ENCODE measurements at regions not wholly inside any gene's neighbourhood (a gene's known extent, or its start where the extent isn't known, plus 50 kb on each side); places are given as distances from the start of the nearest gene placed in this dataset.
"Not testable (repeated sequence)": the region's sequence is repeated elsewhere in the genome, so short reads cannot be mapped to it uniquely, and the experiment has no call there.

- no peak for DNase-seq
Measured at GRCh38 chr10:42883993-42884983, 101.7 kb downstream of the BMS1 start.

DNA sequence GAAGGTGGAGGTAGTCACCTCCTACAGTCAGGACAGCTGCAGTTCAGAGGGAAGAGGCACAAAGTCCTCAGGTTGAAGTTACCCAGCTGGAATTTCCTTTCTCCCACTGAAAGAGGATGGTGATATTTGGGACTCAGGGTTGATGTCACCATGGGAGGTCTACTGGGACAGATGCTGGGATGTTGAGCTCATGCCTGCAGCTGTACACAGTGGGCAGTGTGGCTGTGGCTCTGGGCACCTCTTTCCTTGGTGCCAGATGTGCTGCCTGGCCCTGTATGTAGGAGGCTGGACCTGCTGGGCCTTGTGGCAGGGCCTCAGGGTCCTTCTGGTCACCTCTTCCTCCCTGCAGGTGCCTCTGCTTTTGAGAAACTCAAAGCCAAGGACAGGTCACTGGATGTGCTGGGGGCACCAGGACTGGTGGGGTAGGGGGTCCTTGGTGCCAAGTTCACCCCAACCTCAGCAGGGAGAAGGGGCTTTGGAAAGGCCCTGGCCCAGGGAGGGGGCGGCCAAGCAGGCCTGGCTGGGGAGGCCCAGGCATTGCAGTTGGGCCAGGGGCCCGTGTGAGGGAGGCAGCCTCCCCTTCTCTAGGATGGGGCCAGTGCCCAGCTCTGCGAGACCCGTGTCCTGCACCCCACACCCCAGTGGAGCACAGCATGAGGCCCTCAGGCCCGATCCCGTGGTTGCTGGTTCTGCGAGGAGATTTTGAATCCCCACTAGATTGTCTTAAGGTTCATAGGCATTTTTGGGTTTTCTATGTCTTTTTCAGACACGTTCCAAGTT, 103.1 kb downstream of the BMS1 start:
- no peak for DNase-seq

- DNase-seq = no peak
Measured at GRCh38 chr10:42887734-42888503, 105.3 kb downstream of the BMS1 start.

DNA sequence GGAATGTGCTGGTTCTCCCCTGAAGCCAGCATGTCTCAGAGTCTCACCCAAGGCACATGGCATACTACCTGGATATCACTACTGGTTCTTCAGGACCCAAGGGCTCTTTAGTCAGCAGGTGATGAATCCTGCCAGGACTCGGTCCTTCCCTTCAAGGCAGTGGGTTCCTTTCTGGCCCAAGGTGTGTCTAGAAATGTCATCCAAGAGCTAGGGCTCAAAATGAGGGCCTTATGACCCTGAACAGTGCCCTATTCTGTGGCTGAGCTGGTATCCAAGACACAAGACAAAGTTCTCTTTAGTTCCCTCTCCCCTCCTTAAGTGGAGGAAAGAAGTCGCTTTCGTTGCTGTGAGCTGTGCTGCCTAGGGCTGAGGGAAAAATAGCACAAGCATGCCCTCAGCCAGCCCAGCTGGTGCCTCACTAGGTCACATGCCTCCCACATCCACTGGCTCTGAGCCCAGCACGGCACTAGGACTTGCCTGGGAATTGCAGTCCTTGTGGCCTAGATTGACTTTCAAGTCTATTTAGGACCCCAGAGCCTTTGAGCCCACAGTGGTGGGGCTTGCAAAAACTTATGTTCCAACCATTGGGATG, 106.0 kb downstream of the BMS1 start:
- DNase-seq = no peak

- DNase-seq = no peak
Measured at GRCh38 chr10:42896735-42897134, 114.1 kb downstream of the BMS1 start.

- no peak for DNase-seq
Measured at GRCh38 chr10:42898037-42898960, 115.7 kb downstream of the BMS1 start.

- DNase-seq = no peak
Measured at GRCh38 chr10:42899036-42899435, 116.4 kb downstream of the BMS1 start.

GRCh38 chr10:42900346-42900745, 117.8 kb downstream of the BMS1 start:
- not testable (repeated sequence) for DNase-seq

DNA sequence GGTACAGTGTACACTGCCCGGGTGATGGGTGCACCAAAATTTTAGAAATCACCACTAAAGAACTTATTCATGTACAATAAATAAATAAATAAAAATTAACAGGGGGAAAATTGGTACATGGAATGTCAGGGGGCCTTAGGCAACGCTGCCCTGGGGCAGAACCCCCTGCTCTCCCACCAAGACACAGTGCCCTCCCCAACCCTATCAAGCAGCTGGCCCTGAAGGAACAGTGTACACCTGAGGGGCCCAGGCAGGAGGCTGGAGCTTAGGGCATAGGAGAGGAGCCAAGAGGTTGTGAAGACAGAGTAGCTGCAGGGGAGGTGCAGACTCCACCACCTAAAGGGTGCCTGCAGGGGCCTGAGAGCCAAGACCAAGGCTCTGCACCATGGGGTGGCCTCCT, 128.8 kb downstream of the BMS1 start:
- no peak for DNase-seq

DNA sequence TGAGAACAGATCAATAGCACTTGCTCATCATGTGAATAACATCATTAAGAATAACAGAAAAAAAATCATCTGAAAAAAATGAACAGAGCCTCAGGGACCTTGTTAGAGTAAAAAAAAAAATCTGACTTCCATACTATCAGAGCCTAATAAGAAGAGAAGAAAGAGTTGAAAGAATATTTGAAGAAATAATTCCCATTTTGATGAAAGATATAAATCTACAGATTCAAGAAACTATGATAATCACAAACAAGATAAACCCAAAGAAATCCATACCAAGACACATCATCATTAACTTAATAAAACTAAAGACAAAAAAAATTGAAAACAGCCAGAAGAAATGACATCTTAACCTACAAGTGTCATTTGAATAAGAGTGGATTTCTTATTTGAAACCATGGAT, 134.4 kb downstream of the BMS1 start:
- no peak for DNase-seq

DNA sequence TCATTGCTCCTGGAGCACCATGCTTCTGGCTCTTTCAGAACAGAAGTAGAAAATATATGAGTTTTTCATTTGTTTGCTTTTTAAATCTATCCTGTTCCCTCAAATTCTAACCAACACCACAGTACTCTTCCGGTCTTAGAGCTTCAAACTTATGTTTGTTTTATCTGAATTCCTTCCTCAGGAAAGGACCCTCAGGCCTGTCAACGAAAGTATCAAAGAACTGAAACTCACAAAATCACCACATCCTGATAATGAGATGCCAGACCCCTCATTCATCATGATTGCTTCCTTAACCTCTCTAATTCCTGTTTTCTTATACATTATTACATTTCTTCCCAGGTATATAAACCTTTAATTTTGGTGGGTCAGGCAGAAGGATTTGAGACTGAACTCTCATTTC, 135.2 kb downstream of the BMS1 start:
- DNase-seq = no peak

DNA sequence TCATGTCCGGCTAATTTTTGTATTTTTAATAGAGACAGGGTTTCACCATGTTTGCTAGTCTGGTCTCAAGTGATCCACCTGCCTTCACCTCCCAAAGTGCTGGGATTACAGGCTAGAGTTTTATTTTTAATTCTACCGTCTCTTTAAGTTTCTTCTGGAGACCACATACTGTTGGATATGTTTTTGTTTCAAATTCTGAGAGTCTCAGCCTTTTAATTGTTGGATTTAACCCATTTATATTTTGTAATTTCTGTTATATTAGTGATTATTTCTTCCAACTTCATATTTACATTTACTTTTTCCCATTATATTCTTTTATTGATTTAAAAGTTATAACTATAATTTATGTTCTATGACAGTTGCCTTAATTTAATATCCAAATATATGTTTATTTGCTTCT, 139.4 kb downstream of the BMS1 start:
- no peak for DNase-seq

DNA sequence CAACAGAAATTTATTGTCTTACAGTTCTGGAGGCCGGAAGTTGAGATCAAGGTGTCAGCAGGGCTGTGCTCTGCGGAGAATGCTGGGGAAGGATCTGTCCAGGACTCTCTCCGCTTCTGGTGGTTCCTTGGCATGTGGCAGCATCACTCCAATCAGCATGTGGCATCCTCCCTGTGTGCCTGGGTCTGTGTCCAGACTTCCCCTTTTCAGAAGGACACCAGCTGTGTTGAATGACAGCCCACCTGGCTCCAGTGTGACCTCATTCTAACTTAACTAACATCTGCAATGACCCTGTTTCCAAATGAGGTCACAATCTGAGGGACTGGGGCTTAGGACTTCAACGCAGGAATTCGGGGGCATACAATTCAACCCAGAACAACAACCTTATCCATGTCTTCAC, 141.9 kb downstream of the BMS1 start:
- DNase-seq = no peak

DNA sequence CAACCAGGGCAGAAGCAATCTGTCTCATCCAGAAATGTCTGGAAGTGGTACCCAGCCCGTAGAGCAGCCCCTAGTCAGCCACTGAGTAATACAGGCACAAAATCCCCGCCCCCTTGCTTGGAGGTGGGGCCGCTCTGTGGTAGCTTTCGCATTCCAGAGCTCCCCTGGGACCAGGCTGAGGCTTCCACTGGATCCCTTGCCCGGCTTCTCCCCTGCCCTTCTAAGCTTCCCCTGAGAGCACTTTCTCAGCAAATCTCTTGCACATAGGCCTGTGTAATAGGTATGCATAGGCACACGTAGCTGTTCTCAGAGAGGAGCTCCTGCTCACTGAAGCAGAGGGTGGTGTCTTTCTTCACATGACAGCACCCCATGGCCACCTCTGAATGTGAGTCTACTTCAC, 144.2 kb downstream of the BMS1 start:
- no peak for DNase-seq

GRCh38 chr10:42928064-42928463, 145.5 kb downstream of the BMS1 start:
- no peak for DNase-seq

GRCh38 chr10:42929236-42929635, 146.6 kb downstream of the BMS1 start:
- no peak for DNase-seq

DNA sequence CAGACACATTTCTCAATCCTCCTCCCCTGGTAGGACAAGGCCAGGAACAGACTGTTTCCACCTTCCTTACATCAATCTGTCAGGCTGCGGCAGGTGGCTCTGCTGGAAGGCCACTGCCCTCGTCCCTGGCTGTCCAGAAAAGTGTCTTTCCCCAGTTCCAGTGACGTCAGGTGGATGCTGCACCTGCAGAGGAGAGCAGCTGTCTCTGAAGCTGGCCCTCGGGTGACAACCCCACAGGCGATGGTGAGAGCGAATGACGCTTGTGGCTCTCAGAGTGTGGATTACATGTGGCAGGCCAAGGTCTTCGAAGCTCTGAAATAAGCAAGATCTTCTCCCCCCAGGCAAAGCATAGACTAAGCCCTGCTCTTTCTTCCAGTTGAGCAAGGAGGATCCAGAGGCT, 146.9 kb upstream of the RET start:
- DNase-seq = no peak

- no peak for DNase-seq
Measured at GRCh38 chr10:42930516-42931192, 146.2 kb upstream of the RET start.

DNA sequence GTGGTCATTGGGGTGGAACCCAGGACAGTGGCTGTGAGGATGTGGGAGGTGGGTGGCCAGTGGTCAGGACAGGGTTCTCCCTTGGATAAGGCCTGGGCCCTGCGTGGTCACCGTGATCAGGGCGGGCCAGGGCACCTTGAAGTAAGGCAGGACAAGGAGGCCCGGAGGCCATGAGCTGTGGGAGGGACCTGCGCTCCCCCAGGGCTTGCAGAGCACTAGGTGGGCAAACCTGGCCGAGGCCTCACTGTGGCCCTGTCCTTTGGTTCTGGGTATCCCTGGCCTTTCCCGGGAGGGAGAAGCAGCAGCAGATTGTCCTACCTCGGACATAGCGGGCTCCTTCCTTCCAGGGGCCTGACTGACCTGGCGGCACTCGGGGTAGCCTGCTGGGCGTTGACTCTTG, 144.8 kb upstream of the RET start:
- no peak for DNase-seq

- no peak for DNase-seq
Measured at GRCh38 chr10:42932735-42933447, 144.0 kb upstream of the RET start.

Data from dermis blood vessel endothelial cell (primary cell).